Stomach (tissue), 8 donors: ENCODE measurements at regions not wholly inside any gene's neighbourhood (a gene's known extent, or its start where the extent isn't known, plus 50 kb on each side); places are given as distances from the start of the nearest gene placed in this dataset.

Experiments used
- DNase-seq, 2 donors: peaks; one replicate each; pipeline versions ENCODE4 v3.0.0 to v3.0.0-alpha.2; 2013 to 2019
- H3K27ac ChIP-seq, 5 donors: fragments of 200-600 bp in 4 of 5; sonication (generic) in 4 of 5; one replicate each; pipeline ENCODE4 v1.5.1; 2013 to 2019; ENCODE audit warnings: mild to moderate bottlenecking in 1 of 5, moderate library complexity in 1 of 5
- H3K27me3 ChIP-seq, 3 donors: fragments of 200-600 bp; sonication (generic); one replicate each; pipeline ENCODE4 v1.5.1; 2017 to 2019; ENCODE audit warnings: mixed run types in 1 of 3
- H3K36me3 ChIP-seq, 4 donors: fragments of 200-600 bp; sonication (generic); 1 replicate in 3 of 4; 2 replicates in 1 of 4; pipeline ENCODE4 v1.5.1; 2016 to 2019
- H3K4me1 ChIP-seq, 4 donors: fragments of 200-600 bp; sonication (generic); one replicate each; pipeline ENCODE4 v1.5.1; 2016 to 2019
- H3K4me3 ChIP-seq, 4 donors: fragments of 200-600 bp; sonication (generic) in 3 of 4; one replicate each; pipeline ENCODE4 v1.5.1; 2016 to 2019; ENCODE audit warnings: mild to moderate bottlenecking in 1 of 4
- H3K9me3 ChIP-seq, 4 donors: fragments of 200-600 bp; sonication (generic); one replicate each; pipeline ENCODE4 v1.5.1; 2016 to 2019
- CTCF ChIP-seq, 7 experiments: fragments of 450-650 bp in 4 of 7; fragments of 200-600 bp in 3 of 7; sonication (generic) in 3 of 7; IDR thresholded peaks; one replicate each; pipeline ENCODE4 v1.5.1; 2016 to 2019; ENCODE audit warnings: antibody characterized with exemption in 7 of 7, control low read depth in 2 of 7, mild to moderate bottlenecking in 1 of 7
- EP300 ChIP-seq: sonication (generic); formaldehyde crosslinking; IDR thresholded peaks from one replicate; pipeline ENCODE4 v1.6.1; 2017; ENCODE audit warnings: antibody characterized with exemption
- POLR2A ChIP-seq, 4 donors: fragments of 450-650 bp; IDR thresholded peaks; one replicate each; pipeline ENCODE4 v1.6.1; 2016; ENCODE audit warnings: antibody characterized with exemption in 4 of 4, control low read depth in 2 of 4, mild to moderate bottlenecking in 1 of 4, moderate library complexity in 1 of 4
- POLR2AphosphoS5 ChIP-seq, 3 donors: sonication (generic); formaldehyde crosslinking; IDR thresholded peaks; one replicate each; pipeline ENCODE4 v1.6.1; 2016; ENCODE audit warnings: antibody characterized with exemption in 3 of 3
- WGBS, 5 donors: extraction: QIAGEN DNeasy Blood & Tissue Kit in 3 of 5; methylation state at CpG; one replicate each; pipeline versions ENCODE4 v1.1.5 to v1.1.7; 2013 to 2018; 5-methylcytosine and 5-hydroxymethylcytosine counted together
- intact Hi-C: fragments of 100-400 bp; cut with DNase I; formaldehyde crosslinking; loops from one replicate; pipeline ENCODE4 v1.15.1; 2023; ENCODE audit warnings: low total_unique reads
- donor health status: healthy with polysubstance abuse.
- donor health status: Bipolar disorder and iron deficiency.
- donor health status: healthy.

GRCh38 chr3:72142028-72142427 is 357.1 kb upstream of the PROK2 start:
- TF ChIP-seq EP300 (no peak), POLR2A (IDR thresholded peaks at IDR 0.05) (no peak), CTCF (IDR thresholded peaks at IDR 0.05) (no peak), POLR2AphosphoS5 (IDR thresholded peaks at IDR 0.05) (no peak)
- WGBS, 5 donors = 73 to 77% (median 76%) methylated on average over 1 of the region's 1 CpG
- Histone ChIP-seq H3K4me1 (peaks cover 0 to 20% (median 0%) of the 10 kb centered on the region in 4 donors), H3K4me3 (no peak overlapping the region), H3K27ac (no peak overlapping the region), H3K36me3 (no peaks in the 10 kb centered on the region), H3K27me3 (no peaks in the 10 kb centered on the region), H3K9me3 (no peaks in the 10 kb centered on the region)
- no peak for DNase-seq
- intact Hi-C loops = no loop called here

- intact Hi-C loops = no loop called here
Measured at GRCh38 chr3:72141264-72141663, 356.3 kb upstream of the PROK2 start.

GRCh38 chr3:72139316-72139715 is 354.4 kb upstream of the PROK2 start:
- no peak for DNase-seq
- TF ChIP-seq POLR2AphosphoS5 (IDR thresholded peaks at IDR 0.05) (no peak), POLR2A (IDR thresholded peaks at IDR 0.05) (no peak), CTCF (IDR thresholded peaks at IDR 0.05) (no peak), EP300 (no peak)
- H3K4me3 ChIP-seq = no peak overlapping the region
- WGBS, 5 donors = 89 to 97% (median 94%) methylated on average over 2 of the region's 2 CpGs
- no peaks in the 10 kb centered on the region for H3K36me3 ChIP-seq
- no peaks in the 10 kb centered on the region for H3K9me3 ChIP-seq
- H3K27me3 ChIP-seq = no peaks in the 10 kb centered on the region
- intact Hi-C loops = no loop called here
- H3K4me1 ChIP-seq = peaks cover 0 to 6% (median 0%) of the 10 kb centered on the region in 4 donors
- H3K27ac ChIP-seq = no peak overlapping the region

More at GRCh38 chr3:72141264-72141663, 356.3 kb upstream of the PROK2 start:
- no peak overlapping the region for H3K27ac ChIP-seq
- 78 to 95% (median 92%) methylated on average over 1 of the region's 1 CpG for WGBS, 5 donors
- H3K36me3 ChIP-seq = no peaks in the 10 kb centered on the region
- no peaks in the 10 kb centered on the region for H3K9me3 ChIP-seq
- no peak overlapping the region for H3K4me3 ChIP-seq
- no peaks in the 10 kb centered on the region for H3K27me3 ChIP-seq
- no peak for TF ChIP-seq CTCF (IDR thresholded peaks at IDR 0.05)
- no peak for TF ChIP-seq POLR2A (IDR thresholded peaks at IDR 0.05)
- no peak for TF ChIP-seq POLR2AphosphoS5 (IDR thresholded peaks at IDR 0.05)
- no peak for TF ChIP-seq EP300
- DNase-seq = no peak
- H3K4me1 ChIP-seq = peaks cover 0 to 20% (median 0%) of the 10 kb centered on the region in 4 donors

DNA sequence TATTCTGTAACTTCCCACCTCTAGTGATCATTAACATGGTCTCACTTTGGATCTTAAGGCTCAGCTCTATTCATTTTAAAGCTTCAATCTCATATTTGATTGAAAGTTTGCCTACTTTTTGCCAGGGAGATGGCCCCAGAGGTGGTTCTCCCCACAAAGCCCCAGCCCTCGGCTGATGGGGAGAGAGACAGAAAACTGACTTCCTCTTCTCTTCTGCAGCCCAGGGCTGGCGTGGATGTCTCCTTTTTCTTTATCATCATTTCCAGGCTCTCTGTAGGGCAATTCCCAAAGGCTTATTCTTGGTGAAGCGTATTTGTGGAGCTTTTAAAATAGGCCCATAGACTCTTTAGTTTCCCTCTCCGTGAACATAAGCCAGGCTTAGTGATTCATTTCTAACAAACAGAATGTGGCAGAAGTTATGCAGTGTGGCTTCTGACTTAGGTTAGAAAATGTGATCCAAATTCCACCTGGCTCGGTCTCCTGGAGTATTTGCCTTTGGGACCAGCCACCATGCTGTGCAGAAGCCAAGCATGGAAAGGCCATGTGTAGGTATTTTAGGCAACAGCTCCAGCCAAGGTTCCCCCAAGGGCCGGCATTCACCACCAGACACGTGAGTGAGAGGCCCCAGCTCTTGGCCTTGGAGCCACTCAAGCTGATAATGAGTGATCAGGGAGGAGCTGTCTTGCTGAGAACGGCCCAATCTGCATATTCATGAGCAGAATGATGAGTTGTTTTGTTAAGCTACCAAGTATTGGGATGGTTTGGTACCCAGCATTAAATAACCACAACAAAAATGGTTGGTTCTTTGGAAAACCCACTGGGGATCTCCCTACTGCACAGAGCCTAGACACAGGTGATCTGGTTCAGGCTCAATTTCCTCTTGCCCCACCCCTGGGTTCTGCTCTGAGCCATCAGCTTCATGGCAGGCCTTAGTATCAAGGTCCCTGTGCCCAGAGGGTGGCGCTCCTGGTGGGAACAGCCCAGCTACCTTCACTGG is 353.2 kb upstream of the PROK2 start:
- intact Hi-C loops = no loop called here
- Histone ChIP-seq H3K4me3 (no peak overlapping the region), H3K27me3 (no peaks in the 10 kb centered on the region), H3K9me3 (no peaks in the 10 kb centered on the region), H3K4me1 (peaks cover 0 to 6% (median 0%) of the 10 kb centered on the region in 4 donors), H3K27ac (no peak overlapping the region), H3K36me3 (no peaks in the 10 kb centered on the region)
- no peak for DNase-seq
- 79 to 88% (median 83%) methylated on average over 8 to 9 of the region's 9 CpGs for WGBS, 5 donors
- no peak for TF ChIP-seq CTCF (IDR thresholded peaks at IDR 0.05)
- no peak for TF ChIP-seq EP300
- no peak for TF ChIP-seq POLR2AphosphoS5 (IDR thresholded peaks at IDR 0.05)
